ENCODE measurements at regions not wholly inside any gene's neighbourhood (a gene's known extent, or its start where the extent isn't known, plus 50 kb on each side); places are given as distances from the start of the nearest gene placed in this dataset.

- no peak overlapping the region for H3K27ac ChIP-seq (ENCODE audit: low read depth in 1 of 3, low read length in 2 of 3)
- FAIRE-seq = no peak
Observed at GRCh38 chr1:244192325-244192724, 141.2 kb downstream of the ZBTB18 start.

DNA sequence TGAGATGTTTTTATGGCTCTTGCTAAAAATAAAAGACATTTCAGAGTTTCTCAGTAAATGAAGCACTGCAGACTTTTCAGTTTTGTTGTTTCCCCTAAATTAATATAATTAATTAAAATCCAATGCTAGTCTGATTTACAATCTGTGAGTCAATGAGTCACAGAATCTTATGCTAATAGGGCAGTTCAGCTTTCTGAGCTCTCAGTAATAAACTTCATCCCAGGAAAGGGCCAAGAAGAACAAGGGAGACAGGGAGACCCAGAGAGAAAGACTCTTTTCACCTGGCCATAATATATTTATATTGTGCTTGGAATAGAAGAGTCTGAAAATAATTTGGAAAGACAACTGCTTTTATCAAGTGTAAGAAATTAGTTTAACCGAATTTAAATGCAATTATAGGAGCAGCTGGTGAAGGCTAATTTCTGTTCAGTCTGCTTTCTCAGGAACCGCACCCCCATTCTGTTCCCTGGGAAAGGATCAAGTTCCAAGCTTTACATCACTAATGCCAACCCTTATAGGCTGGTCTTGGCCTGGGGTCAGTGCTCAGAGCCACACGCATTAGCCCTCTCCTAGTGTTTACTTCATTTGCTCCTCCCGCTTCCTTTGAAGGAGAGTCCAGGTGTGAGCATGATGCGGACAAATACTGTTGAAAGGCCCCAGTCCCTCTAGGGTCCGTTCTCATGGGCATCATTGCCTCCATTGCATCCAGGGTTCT lies 145.6 kb downstream of the ZBTB18 start:
- Histone ChIP-seq H3K27me3 (ENCODE audit: control insufficient read depth in 3 of 3, insufficient read depth in 3 of 3, low read length in 3 of 3) (peaks cover 0 to 2% (median 0%) of the 10 kb centered on the region in 3 donors), H3K4me3 (ENCODE audit: low read depth in 1 of 3, low read length in 3 of 3) (no peak overlapping the region), H3K36me3 (ENCODE audit: control insufficient read depth in 3 of 3, insufficient read depth in 2 of 3, low read depth in 1 of 3, low read length in 3 of 3) (no peaks in the 10 kb centered on the region), H3K4me1 (ENCODE audit: control insufficient read depth in 3 of 3, insufficient read depth in 2 of 3, low read depth in 1 of 3, low read length in 2 of 3) (no peaks in the 10 kb centered on the region), H3K27ac (ENCODE audit: low read depth in 1 of 3, low read length in 2 of 3) (no peak overlapping the region), H3K9me3 (ENCODE audit: control insufficient read depth in 2 of 2, insufficient read depth in 1 of 2, low read depth in 1 of 2, low read length in 1 of 2) (no peaks in the 10 kb centered on the region)
- DNase-seq = no peak
- no peak for FAIRE-seq
- 85 to 91% (median 89%) methylated on average over 6 of the region's 6 CpGs for whole genome bisulfite sequencing, 3 donors

More at GRCh38 chr1:244192325-244192724, 141.2 kb downstream of the ZBTB18 start:
- Histone ChIP-seq H3K9me3 (ENCODE audit: control insufficient read depth in 2 of 2, insufficient read depth in 1 of 2, low read depth in 1 of 2, low read length in 1 of 2) (peaks cover 0 to 3% of the 10 kb centered on the region in 2 donors), H3K27me3 (ENCODE audit: control insufficient read depth in 3 of 3, insufficient read depth in 3 of 3, low read length in 3 of 3) (no peaks in the 10 kb centered on the region), H3K36me3 (ENCODE audit: control insufficient read depth in 3 of 3, insufficient read depth in 2 of 3, low read depth in 1 of 3, low read length in 3 of 3) (no peaks in the 10 kb centered on the region), H3K4me3 (ENCODE audit: low read depth in 1 of 3, low read length in 3 of 3) (no peak overlapping the region), H3K4me1 (ENCODE audit: control insufficient read depth in 3 of 3, insufficient read depth in 2 of 3, low read depth in 1 of 3, low read length in 2 of 3) (no peaks in the 10 kb centered on the region)
- no peak for DNase-seq
- WGBS, 3 donors = 68 to 78% (median 74%) methylated on average over 3 of the region's 3 CpGs

GRCh38 chr1:244197851-244198375 lies 146.8 kb downstream of the ZBTB18 start:
- Histone ChIP-seq H3K27ac (ENCODE audit: low read depth in 1 of 3, low read length in 2 of 3) (no peak overlapping the region), H3K27me3 (ENCODE audit: control insufficient read depth in 3 of 3, insufficient read depth in 3 of 3, low read length in 3 of 3) (peaks cover 0 to 2% (median 0%) of the 10 kb centered on the region in 3 donors), H3K4me3 (ENCODE audit: low read depth in 1 of 3, low read length in 3 of 3) (no peak overlapping the region), H3K4me1 (ENCODE audit: control insufficient read depth in 3 of 3, insufficient read depth in 2 of 3, low read depth in 1 of 3, low read length in 2 of 3) (no peaks in the 10 kb centered on the region), H3K36me3 (ENCODE audit: control insufficient read depth in 3 of 3, insufficient read depth in 2 of 3, low read depth in 1 of 3, low read length in 3 of 3) (no peaks in the 10 kb centered on the region), H3K9me3 (ENCODE audit: control insufficient read depth in 2 of 2, insufficient read depth in 1 of 2, low read depth in 1 of 2, low read length in 1 of 2) (no peaks in the 10 kb centered on the region)
- DNase-seq = no peak
- FAIRE-seq = no peak
- WGBS, 3 donors = 88 to 95% (median 90%) methylated on average over 7 of the region's 7 CpGs

DNA sequence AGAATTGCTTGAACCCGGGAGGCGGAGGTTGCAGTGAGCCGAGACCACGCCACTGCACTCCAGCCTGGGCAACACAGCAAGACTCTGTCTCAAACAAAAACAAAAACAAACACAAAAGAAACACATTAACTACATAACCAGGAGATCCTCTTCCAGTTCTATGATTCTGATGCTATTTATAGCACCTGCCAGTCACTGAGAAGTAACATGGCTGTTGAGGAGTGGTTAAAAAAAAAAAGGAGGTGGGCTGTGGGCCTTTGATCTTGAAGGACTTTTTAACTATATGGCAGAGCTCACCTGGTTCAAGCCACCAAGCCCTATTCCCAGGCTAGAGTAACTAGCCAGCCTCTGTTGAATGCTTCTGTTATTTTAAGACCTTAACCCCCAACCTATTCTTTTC lies 148.8 kb downstream of the ZBTB18 start:
- no peak overlapping the region for H3K4me3 ChIP-seq (ENCODE audit: low read depth in 1 of 3, low read length in 3 of 3)
- FAIRE-seq (no peak), DNase-seq (no peak)
- H3K36me3 ChIP-seq (ENCODE audit: control insufficient read depth in 3 of 3, insufficient read depth in 2 of 3, low read depth in 1 of 3, low read length in 3 of 3) = no peaks in the 10 kb centered on the region
- 95 to 100% (median 100%) methylated on average over 4 of the region's 4 CpGs for WGBS, 3 donors
- H3K27ac ChIP-seq (ENCODE audit: low read depth in 1 of 3, low read length in 2 of 3) = no peak overlapping the region
- peaks cover 0 to 2% (median 0%) of the 10 kb centered on the region in 3 donors for H3K27me3 ChIP-seq (ENCODE audit: control insufficient read depth in 3 of 3, insufficient read depth in 3 of 3, low read length in 3 of 3)
- no peaks in the 10 kb centered on the region for H3K4me1 ChIP-seq (ENCODE audit: control insufficient read depth in 3 of 3, insufficient read depth in 2 of 3, low read depth in 1 of 3, low read length in 2 of 3)
- no peaks in the 10 kb centered on the region for H3K9me3 ChIP-seq (ENCODE audit: control insufficient read depth in 2 of 2, insufficient read depth in 1 of 2, low read depth in 1 of 2, low read length in 1 of 2)

DNA sequence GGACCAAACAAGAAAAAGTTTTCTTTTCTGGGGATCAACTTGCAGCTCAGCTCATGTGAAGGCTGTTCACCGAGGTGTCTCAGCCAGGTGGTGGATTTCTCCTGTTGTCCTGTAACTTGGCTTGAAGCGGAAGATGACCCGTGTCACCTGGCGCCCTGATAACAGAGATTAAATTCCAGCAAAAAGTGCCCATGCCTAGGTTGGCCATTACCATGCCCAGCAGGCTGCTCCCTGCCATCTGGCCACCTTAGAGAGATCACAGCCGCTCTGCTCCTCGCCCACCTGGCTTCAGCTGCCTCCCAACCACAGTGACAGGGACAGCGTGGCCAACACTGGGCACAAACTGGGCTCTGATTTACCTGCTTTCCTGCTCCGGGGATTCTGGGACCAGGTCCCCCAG lies 149.5 kb downstream of the ZBTB18 start:
- Histone ChIP-seq H3K27me3 (ENCODE audit: control insufficient read depth in 3 of 3, insufficient read depth in 3 of 3, low read length in 3 of 3) (peaks cover 0 to 2% (median 0%) of the 10 kb centered on the region in 3 donors), H3K27ac (ENCODE audit: low read depth in 1 of 3, low read length in 2 of 3) (no peak overlapping the region), H3K36me3 (ENCODE audit: control insufficient read depth in 3 of 3, insufficient read depth in 2 of 3, low read depth in 1 of 3, low read length in 3 of 3) (no peaks in the 10 kb centered on the region), H3K4me3 (ENCODE audit: low read depth in 1 of 3, low read length in 3 of 3) (no peak overlapping the region), H3K4me1 (ENCODE audit: control insufficient read depth in 3 of 3, insufficient read depth in 2 of 3, low read depth in 1 of 3, low read length in 2 of 3) (no peaks in the 10 kb centered on the region), H3K9me3 (ENCODE audit: control insufficient read depth in 2 of 2, insufficient read depth in 1 of 2, low read depth in 1 of 2, low read length in 1 of 2) (no peaks in the 10 kb centered on the region)
- WGBS, 3 donors = 79 to 87% (median 85%) methylated on average over 8 of the region's 8 CpGs
- FAIRE-seq (no peak), DNase-seq (no peak)

GRCh38 chr1:244201750-244202149 lies 150.7 kb downstream of the ZBTB18 start:
- Histone ChIP-seq H3K36me3 (ENCODE audit: control insufficient read depth in 3 of 3, insufficient read depth in 2 of 3, low read depth in 1 of 3, low read length in 3 of 3) (no peaks in the 10 kb centered on the region), H3K9me3 (ENCODE audit: control insufficient read depth in 2 of 2, insufficient read depth in 1 of 2, low read depth in 1 of 2, low read length in 1 of 2) (no peaks in the 10 kb centered on the region), H3K4me1 (ENCODE audit: control insufficient read depth in 3 of 3, insufficient read depth in 2 of 3, low read depth in 1 of 3, low read length in 2 of 3) (no peaks in the 10 kb centered on the region), H3K27ac (ENCODE audit: low read depth in 1 of 3, low read length in 2 of 3) (no peak overlapping the region), H3K27me3 (ENCODE audit: control insufficient read depth in 3 of 3, insufficient read depth in 3 of 3, low read length in 3 of 3) (peaks cover 0 to 2% (median 0%) of the 10 kb centered on the region in 3 donors), H3K4me3 (ENCODE audit: low read depth in 1 of 3, low read length in 3 of 3) (no peak overlapping the region)
- no peak for DNase-seq
- FAIRE-seq = no peak
- WGBS, 3 donors = 87 to 91% (median 90%) methylated on average over 8 of the region's 8 CpGs

- no peaks in the 10 kb centered on the region for H3K4me1 ChIP-seq (ENCODE audit: control insufficient read depth in 3 of 3, insufficient read depth in 2 of 3, low read depth in 1 of 3, low read length in 2 of 3)
- 85 to 87% (median 85%) methylated on average over 9 of the region's 9 CpGs for WGBS, 3 donors
- DNase-seq = no peak
- H3K4me3 ChIP-seq (ENCODE audit: low read depth in 1 of 3, low read length in 3 of 3) = no peak overlapping the region
- no peak overlapping the region for H3K27ac ChIP-seq (ENCODE audit: low read depth in 1 of 3, low read length in 2 of 3)
- H3K27me3 ChIP-seq (ENCODE audit: control insufficient read depth in 3 of 3, insufficient read depth in 3 of 3, low read length in 3 of 3) = peaks cover 0 to 2% (median 0%) of the 10 kb centered on the region in 3 donors
- H3K9me3 ChIP-seq (ENCODE audit: control insufficient read depth in 2 of 2, insufficient read depth in 1 of 2, low read depth in 1 of 2, low read length in 1 of 2) = no peaks in the 10 kb centered on the region
- H3K36me3 ChIP-seq (ENCODE audit: control insufficient read depth in 3 of 3, insufficient read depth in 2 of 3, low read depth in 1 of 3, low read length in 3 of 3) = no peaks in the 10 kb centered on the region
- no peak for FAIRE-seq
Observed at GRCh38 chr1:244204004-244204403, 152.9 kb downstream of the ZBTB18 start.

DNA sequence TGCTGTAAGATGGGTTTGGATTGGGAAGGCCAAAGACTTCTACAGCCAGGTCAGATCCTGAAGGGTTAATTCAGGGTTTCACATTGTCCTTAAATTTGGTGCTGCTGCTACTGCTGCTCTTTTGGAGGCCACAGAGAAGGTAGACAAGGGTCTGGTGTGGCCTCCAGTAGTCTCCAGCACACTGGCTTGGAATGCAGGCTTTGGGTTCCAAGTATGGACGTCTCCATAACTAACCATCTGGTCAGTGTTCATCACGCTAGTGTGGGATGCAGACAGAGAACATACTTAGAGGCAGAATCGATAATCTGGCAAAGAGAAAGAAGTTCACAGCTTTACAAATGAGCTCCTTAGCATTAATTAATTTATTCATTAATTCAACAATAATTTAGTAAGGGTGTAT lies 154.1 kb downstream of the ZBTB18 start:
- 76 to 83% (median 79%) methylated on average over 3 of the region's 3 CpGs for WGBS, 3 donors
- Histone ChIP-seq H3K36me3 (ENCODE audit: control insufficient read depth in 3 of 3, insufficient read depth in 2 of 3, low read depth in 1 of 3, low read length in 3 of 3) (no peaks in the 10 kb centered on the region), H3K27ac (ENCODE audit: low read depth in 1 of 3, low read length in 2 of 3) (no peak overlapping the region), H3K4me1 (ENCODE audit: control insufficient read depth in 3 of 3, insufficient read depth in 2 of 3, low read depth in 1 of 3, low read length in 2 of 3) (no peaks in the 10 kb centered on the region), H3K4me3 (ENCODE audit: low read depth in 1 of 3, low read length in 3 of 3) (no peak overlapping the region), H3K9me3 (ENCODE audit: control insufficient read depth in 2 of 2, insufficient read depth in 1 of 2, low read depth in 1 of 2, low read length in 1 of 2) (no peaks in the 10 kb centered on the region), H3K27me3 (ENCODE audit: control insufficient read depth in 3 of 3, insufficient read depth in 3 of 3, low read length in 3 of 3) (peaks cover 0 to 2% (median 0%) of the 10 kb centered on the region in 3 donors)
- FAIRE-seq (no peak), DNase-seq (no peak)

DNA sequence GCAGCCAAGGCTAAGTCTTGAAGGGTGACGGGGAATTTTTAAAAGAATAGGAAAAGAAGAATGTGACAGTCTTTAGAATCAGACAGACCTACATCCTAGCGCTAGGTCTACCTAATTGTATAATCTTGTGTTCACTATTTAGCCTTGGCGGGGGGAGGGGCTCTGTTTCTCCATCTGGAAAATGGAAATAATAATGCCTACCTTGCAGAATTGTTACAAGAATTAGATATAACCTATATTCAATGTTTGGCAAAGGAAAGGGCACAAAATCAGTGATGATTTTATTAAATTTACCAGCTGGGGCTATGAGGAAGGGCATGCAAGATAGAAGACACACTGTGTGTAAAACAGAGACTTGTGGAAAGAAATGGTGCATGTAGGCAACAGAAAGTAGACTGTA lies 154.8 kb downstream of the ZBTB18 start:
- H3K4me3 ChIP-seq (ENCODE audit: low read depth in 1 of 3, low read length in 3 of 3) = no peak overlapping the region
- no peaks in the 10 kb centered on the region for H3K9me3 ChIP-seq (ENCODE audit: control insufficient read depth in 2 of 2, insufficient read depth in 1 of 2, low read depth in 1 of 2, low read length in 1 of 2)
- H3K36me3 ChIP-seq (ENCODE audit: control insufficient read depth in 3 of 3, insufficient read depth in 2 of 3, low read depth in 1 of 3, low read length in 3 of 3) = no peaks in the 10 kb centered on the region
- H3K27me3 ChIP-seq (ENCODE audit: control insufficient read depth in 3 of 3, insufficient read depth in 3 of 3, low read length in 3 of 3) = no peaks in the 10 kb centered on the region
- no peak overlapping the region for H3K27ac ChIP-seq (ENCODE audit: low read depth in 1 of 3, low read length in 2 of 3)
- H3K4me1 ChIP-seq (ENCODE audit: control insufficient read depth in 3 of 3, insufficient read depth in 2 of 3, low read depth in 1 of 3, low read length in 2 of 3) = no peaks in the 10 kb centered on the region
- DNase-seq (no peak), FAIRE-seq (no peak)
- 91 to 96% (median 95%) methylated on average over 3 of the region's 3 CpGs for WGBS, 3 donors
